SU-DHL-6 (cell line): ENCODE measurements at regions not wholly inside any gene's neighbourhood (a gene's known extent, or its start where the extent isn't known, plus 50 kb on each side); places are given as distances from the start of the nearest gene placed in this dataset.

Source experiments
- CTCF ChIP-seq: fragments of 200-600 bp; sonication (generic); IDR thresholded peaks from one replicate; pipeline ENCODE4 v1.5.1; 2017; ENCODE audit warnings: antibody characterized with exemption, mild to moderate bottlenecking, low read length, moderate library complexity; ENCODE audit not compliant: insufficient read depth, poor library complexity, severe bottlenecking
- EZH2phosphoT487 ChIP-seq: fragments of 200-600 bp; sonication (generic), shearing (Covaris generic); conservative IDR thresholded peaks from 2 replicates; pipeline ENCODE4 v1.6.1; 2018; ENCODE audit warnings: mild to moderate bottlenecking, antibody characterized with exemption, low read length, moderate library complexity, mixed read lengths

DNA sequence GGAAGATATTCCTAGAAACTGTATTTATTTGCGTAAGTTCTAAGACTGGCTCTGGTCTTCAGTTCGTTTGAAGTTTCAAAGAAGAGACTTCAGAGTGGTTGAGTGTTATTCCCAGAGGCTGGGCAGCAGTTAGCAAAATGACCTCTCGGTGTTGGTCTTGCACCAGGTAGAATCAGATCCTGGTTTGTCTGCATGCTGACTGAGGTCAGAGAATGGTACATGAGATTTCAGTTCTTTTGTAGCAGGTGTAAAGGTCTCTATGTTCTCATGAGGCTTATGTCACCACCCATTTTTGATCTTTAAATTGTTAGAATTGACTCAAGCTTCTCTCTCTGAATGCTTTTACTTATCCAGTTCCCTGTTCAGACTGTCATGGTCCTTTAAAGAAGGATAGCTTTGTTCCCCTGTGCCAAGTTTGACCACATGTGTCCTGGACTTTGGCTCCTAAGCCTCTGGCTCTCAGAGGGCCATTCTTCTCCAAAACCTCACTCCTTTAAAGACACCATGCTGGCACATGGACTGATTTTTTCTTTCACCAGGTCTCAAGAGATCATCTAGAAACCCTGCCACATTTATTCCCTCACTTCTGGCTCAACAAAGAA, 355.8 kb upstream of the BOD1L1 start:
- TF ChIP-seq CTCF, result no peak
- no peak for TF ChIP-seq EZH2phosphoT487
